CD1c-positive myeloid dendritic cell (primary cell): ENCODE measurements at regions not wholly inside any gene's neighbourhood (a gene's known extent, or its start where the extent isn't known, plus 50 kb on each side); places are given as distances from the start of the nearest gene placed in this dataset.

Source experiments
- DNase-seq: peaks from one replicate; pipeline ENCODE4 v3.0.0-alpha.2; 2016; ENCODE audit errors: extremely low spot score

DNA sequence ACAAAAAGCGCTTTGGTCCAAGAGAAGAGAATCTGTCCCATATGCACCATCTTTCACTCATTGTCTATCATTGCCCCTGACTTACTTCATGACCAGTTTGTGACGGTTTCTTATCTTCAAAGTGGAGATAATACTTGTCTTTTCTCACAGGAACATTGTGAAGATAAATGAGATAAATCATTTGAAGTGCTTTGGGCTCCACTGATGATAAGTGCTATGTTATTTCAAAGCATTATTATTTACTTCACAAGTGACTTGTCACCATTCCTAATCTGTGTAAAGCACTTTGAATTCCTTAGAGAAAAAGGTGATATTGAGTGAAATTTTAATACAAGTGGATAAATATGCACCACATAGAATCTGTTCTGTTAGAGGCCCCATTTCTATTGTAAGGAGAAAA, 731.6 kb upstream of the PTBP2 start:
- DNase-seq: no peak

DNA sequence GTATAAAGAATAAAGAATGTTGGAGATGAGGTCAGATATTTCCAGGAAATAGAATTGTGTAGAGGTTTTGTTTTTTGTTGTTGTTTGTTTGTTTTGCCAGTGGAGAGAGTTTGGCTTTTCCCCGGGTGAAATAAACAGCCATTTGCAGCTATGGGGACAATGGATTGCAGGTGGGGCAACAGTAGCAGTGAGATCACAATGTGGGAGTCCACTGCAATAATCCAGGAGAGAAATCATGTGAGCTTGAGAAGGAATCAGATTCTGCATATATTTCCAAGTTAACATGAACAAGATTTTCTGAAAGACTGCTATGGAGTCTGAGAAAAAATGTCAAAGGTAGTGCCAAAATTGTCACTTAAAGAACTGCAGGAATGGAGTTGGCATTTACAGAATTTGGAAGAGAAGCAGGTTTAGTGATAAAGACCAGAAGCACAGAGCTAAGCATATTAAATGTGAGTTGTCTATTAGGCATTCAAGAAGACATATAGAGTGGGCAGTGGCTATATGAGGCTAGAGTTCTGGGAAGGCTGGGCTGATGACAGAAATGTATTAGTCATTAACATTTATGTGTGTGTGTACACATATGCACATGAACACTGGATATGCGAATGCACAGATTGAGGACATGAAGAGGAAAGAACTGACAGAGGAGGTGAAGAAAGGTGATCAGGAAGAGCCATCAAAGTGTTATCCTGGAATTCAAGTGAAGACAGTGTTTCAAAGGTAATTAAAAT, 729.6 kb upstream of the PTBP2 start:
- DNase-seq: no peak

DNA sequence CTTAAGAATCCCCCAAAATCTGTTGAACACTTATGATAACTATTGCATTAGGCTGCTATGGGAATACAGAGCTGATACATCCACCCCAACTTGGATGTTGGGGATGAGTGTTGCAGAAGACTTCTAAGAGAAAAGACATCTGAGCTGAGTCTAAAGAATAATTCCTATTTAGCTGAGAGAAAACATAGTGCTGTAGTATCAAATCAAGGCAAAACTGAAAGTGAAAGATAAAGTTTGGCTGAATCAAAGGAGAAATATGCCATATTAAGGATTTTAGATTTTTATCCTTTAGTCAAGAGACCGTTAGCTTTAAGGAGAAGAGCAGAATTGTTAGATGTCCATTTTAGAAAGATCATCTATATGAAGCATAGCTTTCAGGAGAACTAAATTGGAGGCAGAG, 726.9 kb upstream of the PTBP2 start:
- no peak for DNase-seq

DNA sequence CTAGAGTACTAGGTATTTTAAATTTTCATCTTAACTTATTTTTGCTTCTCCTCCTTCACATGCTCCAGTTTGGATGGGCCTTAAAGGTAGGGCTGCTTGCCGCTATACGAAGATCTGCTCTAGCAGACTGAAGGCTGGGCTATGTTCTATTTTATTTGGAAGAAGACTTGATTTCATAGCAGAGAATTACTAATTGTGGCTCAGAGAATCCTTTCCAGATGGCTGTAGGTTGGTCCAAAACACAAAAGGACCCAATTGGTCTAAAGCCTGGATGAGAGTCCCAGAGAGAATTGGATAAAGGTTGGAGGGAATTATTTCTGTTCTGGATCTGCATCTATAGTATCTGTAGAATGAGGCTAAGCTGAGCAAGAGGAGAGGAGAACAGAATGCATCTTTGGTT, 719.4 kb upstream of the PTBP2 start:
- no peak for DNase-seq

DNA sequence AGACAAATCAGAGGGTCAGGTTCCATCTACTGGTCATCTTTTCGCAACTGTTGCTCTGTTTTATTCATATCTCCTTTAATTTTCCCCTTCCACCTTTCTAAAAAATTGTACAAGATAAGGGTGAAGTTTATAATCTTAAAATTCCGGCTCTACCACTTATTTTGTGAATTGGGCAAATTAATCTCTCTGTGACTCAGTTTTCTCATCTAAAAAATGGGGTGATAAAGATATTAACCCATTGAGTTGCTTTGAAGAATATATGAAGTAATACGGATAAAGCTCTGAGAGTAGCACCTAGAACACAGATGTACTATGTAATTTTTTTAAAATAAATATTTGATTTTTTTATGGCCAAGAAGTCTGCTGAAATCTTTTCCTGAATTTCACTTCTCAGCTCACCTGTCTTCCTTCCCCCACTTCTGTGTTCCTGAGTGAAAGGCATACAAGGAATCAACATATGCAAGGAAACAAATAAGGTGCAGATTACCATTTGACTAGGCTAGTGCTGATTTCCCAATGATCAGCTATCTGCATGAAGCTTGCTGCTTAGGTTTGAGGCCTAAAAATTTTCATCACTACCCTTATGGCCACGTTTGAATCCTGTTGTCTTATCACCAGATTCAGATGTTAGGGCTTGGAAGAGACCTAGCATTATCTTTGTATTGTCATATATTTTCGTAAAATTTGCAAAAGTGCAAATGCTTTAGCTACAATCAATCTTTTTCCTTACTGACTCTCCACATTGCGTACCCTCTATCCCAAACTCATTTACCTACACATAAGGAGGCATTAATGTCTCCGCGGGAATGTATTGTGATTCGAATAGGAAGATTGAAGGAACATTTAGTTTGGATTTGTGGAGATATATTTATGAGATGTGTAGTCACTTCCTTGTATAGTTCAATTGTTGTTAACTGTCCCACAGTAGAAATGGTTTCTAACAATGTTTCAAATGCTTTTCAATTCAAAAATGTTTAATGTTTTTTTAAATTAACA, 718.3 kb upstream of the PTBP2 start:
- DNase-seq: no peak

DNA sequence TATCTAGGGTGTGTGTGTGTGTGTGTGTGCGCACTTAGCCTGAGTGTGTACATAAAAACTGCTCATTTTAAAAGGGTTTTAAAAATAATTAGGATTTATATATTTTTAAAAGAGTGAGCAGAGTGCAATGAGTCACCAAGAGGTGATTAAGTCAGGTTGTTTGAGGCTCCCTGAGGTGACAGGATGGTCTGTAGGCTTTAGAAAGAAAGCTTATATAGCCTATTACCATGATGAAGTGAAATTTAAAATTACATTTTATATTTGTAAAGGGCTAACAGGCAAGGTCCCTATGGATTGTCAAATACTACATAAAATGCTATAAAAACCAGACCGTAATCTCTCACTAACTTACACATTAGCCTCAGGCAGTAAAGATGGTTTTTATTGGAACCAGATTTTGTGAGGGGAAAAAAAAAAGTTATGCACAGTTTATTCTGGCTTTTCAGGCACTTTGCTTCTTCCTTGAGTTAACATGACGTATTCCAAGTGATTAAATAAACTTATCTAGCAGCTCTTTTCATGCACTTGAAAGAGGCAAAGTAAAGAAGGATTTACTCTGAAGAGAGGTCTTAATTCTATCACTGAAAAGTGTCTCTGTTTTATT, 711.7 kb upstream of the PTBP2 start:
- DNase-seq: no peak

DNA sequence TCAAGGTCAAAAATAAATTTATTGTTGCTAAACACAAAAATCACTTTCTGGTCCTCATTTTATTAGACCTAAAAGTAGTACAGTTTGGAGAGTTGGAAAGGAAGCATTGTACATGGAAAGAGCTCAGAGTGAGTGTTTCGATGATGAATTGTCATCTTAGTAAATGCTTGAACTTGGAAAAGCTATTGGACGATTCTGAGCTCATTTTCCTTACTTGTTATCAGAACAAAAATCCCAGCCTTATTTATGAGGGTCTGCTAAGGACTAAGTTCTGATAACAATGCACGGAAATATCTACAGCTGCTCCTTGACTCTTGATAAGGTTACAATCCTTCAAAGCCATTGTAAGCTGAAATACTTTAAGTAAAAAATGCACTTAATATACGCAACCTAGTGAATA, 710.0 kb upstream of the PTBP2 start:
- DNase-seq: no peak

DNA sequence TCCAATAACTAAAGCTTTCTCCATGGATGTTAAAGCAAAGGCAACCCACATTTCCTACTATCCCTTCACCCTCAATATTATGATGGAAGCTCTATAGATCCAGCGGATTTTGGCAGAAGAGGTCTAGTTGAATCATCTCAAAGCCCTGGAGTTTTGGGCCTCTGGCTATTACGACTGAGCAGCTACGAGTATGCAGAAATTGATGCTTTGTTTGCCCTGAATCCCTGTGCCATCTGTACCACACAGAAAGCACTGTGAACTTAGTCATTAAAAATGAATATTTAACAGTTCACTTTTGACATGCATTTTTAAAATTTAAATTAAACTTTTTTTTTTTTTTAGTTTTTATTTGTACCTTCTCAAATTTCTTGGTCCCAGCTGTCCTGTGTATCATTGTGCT, 705.4 kb upstream of the PTBP2 start:
- no peak for DNase-seq

DNA sequence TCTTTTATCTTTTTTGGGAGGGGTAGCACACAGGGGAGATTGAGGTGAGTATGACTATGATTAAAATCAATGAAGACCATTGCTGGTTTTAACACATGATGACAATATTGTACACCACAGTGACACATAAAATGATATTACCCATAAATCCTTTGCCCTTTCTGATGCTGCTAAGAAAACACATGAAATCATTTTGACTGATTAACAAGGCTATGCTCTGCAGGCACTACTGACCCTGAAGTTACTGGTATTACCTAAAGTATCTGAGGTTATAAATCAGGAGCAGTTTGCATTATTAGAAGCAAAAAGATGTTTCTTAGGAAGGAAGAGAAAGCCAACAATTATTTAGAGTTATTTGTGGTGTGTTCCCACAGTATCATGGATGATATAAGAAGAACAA, 701.2 kb upstream of the PTBP2 start:
- DNase-seq: no peak

DNA sequence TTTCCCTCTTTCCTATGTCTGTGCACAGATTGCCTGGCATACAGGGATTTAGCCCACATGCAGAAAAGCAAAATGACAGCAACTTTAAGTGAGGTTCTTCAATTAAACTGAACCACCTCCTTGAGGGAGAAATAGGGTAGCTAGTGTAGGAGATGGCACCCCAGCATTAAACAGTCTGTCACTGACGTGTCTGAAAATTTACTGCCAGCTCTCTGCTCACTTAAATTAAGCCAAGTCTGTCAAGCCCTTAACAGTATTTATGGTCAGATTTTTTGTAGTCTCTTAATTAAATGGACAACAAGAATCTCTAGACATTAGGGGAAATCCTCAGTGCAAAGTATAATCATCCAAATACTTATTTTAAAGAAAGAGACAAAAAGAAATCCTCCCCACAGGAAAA, 696.5 kb upstream of the PTBP2 start:
- DNase-seq: no peak

DNA sequence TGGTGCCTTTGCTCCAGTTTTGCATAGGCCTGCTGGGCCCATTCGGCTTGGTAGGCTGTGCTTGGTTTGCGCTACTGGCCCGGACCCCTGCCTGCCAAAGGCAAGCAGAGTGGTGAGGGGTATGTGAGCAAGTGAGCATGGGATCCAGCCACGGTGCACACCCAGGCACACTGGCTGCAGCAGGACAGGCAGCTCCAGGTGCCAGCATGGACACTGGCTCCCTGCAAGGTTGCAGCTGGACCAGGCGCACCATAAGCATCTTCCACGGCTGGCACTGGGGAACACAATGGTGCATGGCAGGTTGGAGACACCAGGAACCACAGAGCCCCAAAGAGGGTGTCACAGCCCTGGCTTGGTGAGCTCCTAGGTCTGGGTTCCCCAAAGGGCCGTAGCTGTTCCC, 693.5 kb upstream of the PTBP2 start:
- no peak for DNase-seq

DNA sequence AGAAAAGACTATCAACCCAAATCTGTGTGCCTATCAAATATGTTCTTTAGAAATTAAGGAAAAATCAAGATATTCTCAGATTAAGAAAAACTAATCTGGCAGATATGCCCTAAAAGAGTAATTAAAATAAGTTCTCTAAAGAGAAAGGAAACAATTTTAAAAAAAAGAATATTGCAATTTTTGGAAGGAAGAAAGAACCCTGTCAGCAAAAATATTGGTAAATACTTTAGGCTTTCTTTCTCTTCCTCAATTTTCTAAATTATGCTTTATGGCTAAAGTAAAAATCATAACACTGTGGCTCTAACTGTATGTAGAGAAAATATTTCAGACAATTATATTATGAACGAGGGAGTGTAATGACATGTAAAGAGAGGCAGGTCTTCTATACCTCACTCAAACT, 691.3 kb upstream of the PTBP2 start:
- no peak for DNase-seq

DNA sequence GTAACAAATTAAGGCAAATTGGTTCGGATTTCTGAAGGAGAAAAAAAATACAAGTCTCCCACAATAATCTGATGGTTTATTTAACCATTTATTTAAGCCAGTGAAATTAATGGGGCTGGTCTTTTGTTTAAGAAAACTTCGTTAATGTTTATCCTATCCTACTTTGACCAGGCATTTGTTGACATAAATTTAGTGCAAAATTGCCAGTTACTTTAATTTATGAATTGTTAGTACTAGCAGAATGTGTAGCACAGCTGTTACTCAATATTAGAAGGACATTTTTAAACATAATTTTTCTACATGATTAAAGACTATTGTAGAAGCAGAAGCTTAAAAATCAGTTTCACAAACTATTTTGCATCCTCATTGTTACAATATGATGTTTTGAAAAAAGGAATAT, 687.6 kb upstream of the PTBP2 start:
- DNase-seq: no peak

DNA sequence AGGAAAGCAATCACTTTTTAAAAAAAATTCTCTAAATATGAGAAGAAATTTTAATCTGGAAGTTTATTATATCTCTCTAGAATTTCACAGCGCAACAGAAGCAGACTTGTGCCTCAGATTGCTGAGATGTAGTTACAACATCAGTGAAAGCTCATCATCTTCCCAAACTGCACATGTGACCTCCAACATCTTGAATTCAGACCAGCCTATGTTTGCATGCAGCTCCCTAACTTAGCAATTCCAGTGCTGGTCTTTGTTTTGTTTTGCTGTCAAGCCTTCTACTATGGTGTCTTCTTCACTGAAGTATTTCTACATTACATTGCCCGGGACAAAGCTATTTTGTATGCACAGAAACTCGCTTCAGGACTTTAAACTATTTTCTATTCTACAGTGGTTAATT, 684.8 kb upstream of the PTBP2 start:
- no peak for DNase-seq

DNA sequence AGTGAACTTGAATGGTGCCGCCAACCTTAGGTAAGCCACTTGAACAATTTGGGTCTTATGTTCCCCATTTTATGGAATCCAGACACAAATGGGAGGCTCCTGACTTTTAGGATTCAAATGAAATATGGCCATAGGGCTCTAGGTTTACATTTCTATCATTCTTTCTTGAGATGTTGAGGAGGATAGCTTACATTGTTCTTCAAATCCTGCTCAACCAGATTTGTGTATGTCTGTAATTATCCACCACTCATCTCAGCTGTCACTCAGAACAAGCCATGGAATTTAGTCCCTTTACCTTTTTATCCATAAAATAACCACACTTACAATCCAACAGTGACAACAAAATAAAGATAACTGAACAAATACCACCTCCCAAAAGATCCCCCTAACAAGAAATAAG, 682.9 kb upstream of the PTBP2 start:
- no peak for DNase-seq

DNA sequence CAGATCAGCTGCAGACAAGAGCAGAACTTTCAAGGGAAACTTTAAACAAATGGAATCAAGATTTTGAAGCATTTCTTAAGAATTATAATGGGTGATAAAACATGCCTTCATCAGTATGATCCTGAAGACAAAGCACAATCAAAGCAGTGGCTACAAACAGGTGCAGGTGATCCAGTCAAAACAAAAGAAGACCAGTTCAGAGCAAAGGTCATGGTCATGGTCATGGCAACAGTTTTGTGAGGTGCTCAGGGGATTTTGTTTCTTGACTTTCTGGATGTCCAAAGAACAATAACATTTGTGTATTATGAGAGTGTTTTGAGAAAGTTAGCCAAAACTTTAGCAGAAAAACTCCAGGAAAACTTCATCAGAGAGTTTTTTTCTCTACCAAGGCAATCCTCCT, 681.7 kb upstream of the PTBP2 start:
- no peak for DNase-seq

DNA sequence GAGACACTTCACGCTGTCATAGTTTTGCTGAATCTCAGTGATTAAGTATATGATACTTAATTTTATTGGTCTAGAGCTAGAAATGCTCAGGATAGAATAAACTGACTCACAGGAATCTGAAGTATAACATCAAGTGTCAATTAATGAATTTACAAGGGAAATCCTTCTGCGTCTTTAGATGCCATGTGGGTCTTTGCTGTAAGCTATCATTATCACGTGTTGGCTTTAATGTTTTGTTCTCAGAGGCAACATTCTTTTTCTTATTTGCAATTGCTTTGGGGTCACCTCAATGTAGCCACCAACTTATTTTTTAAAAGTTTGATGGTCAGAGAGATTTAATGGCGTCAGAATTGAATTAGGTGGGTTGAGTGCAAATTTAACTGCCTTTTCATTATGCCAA, 680.1 kb upstream of the PTBP2 start:
- DNase-seq: no peak

DNA sequence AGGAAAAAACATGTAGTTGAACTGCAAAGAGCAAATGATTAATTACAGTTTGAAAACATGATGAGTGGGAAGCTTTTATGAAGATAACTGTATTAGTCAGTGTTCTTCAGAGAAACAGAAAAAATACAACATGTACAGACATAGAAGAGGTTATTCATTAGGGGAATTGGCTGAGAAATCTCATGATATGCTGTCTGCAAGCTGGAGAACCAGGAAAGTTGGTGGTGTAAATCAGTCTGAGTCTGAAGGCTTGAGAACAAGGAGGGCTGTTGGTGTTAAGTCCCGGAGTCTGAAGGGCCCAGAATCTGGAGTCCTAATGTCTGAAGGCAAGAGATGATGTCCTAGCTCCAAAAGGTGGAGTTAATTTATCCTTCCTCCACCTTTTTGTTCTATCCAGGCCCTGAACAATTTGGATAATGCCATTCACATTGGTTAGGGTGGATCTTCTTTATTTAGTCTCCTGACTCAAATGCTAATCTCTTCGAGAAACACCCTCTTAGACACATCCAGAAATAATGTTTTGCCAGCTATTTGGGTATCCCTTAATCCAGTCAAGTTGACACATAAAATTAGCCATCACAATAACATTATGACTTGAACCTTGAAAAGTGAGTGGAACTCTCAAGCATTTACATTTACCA, 672.9 kb upstream of the PTBP2 start:
- DNase-seq: no peak

DNA sequence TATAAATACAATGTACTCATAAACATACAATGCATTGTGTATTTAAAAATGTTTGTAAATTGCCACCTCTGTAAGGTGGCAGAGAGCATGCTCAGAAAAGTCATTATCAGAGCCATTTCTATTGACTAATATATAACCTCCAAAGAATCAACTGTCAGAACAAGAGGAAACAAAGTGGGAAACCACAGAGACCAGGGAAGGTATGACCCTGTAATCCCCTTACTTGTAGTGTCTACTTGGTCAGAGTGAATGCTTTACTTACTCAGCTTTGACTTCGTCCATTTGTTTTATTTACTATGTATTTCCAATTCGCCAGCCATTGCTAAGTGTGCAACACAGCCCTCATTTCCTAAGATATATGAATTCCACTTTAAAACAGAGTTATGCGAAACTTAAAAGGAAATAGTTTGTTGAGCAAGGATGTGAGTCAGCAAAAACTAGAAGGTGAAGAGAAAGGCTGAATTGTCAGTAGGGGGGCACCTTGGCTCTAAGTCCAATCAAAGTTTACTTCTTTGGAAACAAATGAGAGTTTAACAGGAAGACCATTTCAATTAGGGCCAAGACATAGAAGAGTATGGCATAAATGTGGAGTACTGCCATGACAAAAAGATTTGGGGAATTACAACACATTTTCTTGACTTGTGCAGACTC, 671.7 kb upstream of the PTBP2 start:
- no peak for DNase-seq

DNA sequence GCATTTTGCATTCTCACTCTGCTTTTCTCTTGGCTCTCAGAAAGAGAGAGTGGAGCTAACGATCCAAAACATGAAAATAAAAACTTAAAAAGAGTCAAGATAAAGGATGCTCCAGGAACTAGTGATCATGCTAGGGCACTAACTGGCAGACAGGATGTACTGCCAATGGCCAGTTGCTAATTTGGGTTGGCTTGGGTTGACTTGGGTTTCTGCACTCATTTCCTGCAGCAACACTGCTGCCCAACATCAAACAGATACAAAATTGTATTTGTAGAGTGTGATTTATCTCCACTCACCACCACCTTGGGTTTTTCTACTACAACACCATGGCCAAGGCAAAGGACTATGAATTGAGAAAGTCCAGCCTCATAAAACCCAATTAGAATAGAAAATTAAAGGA, 662.3 kb upstream of the PTBP2 start:
- no peak for DNase-seq

DNA sequence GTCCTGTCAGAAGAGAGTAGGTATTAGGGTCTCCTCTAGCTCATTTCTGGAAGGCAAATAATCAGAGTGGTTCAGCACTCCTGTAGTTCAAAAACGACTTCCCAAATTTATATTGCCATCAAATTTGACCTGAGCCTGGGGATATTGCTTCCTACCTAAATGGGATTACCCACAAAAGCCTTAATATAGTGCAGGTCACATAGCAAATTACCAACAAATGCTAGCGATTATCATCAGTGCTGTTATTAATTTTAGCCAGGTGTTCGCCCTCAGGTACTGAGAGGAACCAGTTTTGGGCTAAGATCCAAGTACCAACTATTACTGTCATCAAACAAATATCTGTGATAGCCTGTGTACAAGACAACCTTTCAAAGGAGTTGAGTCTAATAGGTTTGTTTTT, 661.8 kb upstream of the PTBP2 start:
- DNase-seq: no peak

DNA sequence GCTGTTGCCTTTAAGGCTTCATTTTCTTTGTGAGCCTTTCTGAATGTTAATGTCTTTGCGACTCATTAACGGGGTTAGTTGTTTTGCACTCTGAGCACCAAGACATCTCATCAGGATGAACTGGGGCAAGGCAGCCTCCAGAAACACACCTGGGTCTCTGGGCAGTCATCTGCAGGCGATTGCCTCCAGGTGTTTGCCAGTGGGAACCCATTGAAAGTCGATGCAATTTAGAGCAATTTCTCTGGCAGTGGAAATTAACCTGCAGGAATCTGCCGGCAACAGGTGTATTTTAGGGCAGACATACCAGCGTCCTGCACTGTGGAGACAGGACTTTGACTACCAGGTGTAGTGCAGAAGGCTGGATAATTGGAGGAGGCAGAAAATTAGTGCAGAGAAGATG, 661.0 kb upstream of the PTBP2 start:
- no peak for DNase-seq
